ENCODE measurements at regions not wholly inside any gene's neighbourhood (a gene's known extent, or its start where the extent isn't known, plus 50 kb on each side); places are given as distances from the start of the nearest gene placed in this dataset.

GRCh38 chr1:118773656-118774055, 214.5 kb downstream of the TBX15 start:
- H3K36me3 ChIP-seq: no peaks in the 10 kb centered on the region
- H3K4me3 ChIP-seq: no peak overlapping the region
- no peak for DNase-seq
- no peaks in the 10 kb centered on the region for H3K4me1 ChIP-seq
- no peaks in the 10 kb centered on the region for H3K9me3 ChIP-seq
- no peak for TF ChIP-seq POLR2A (IDR thresholded peaks at IDR 0.05)
- TF ChIP-seq CTCF (IDR thresholded peaks at IDR 0.05): no peak
- H3K27me3 ChIP-seq: no peaks in the 10 kb centered on the region
- no peak overlapping the region for H3K27ac ChIP-seq

- no peak for DNase-seq
- Histone ChIP-seq H3K36me3 (no peaks in the 10 kb centered on the region), H3K4me3 (no peak overlapping the region), H3K9me3 (no peaks in the 10 kb centered on the region), H3K4me1 (no peaks in the 10 kb centered on the region), H3K27ac (no peak overlapping the region), H3K27me3 (no peaks in the 10 kb centered on the region)
- no peak for TF ChIP-seq CTCF (IDR thresholded peaks at IDR 0.05)
- TF ChIP-seq POLR2A (IDR thresholded peaks at IDR 0.05): no peak
Measured at GRCh38 chr1:118767971-118768370, 220.2 kb downstream of the TBX15 start.

GRCh38 chr1:118753976-118754375, 234.2 kb downstream of the TBX15 start:
- no peak for TF ChIP-seq POLR2A (IDR thresholded peaks at IDR 0.05)
- TF ChIP-seq CTCF (IDR thresholded peaks at IDR 0.05): no peak
- Histone ChIP-seq H3K27ac (no peak overlapping the region), H3K9me3 (no peaks in the 10 kb centered on the region), H3K36me3 (no peaks in the 10 kb centered on the region), H3K27me3 (no peaks in the 10 kb centered on the region), H3K4me3 (no peak overlapping the region), H3K4me1 (no peaks in the 10 kb centered on the region)
- DNase-seq: no peak

GRCh38 chr1:118751166-118751565, 237.0 kb downstream of the TBX15 start:
- Histone ChIP-seq H3K9me3 (no peaks in the 10 kb centered on the region), H3K4me1 (no peaks in the 10 kb centered on the region), H3K27me3 (no peaks in the 10 kb centered on the region), H3K27ac (no peak overlapping the region), H3K4me3 (no peak overlapping the region), H3K36me3 (no peaks in the 10 kb centered on the region)
- TF ChIP-seq CTCF (IDR thresholded peaks at IDR 0.05) (no peak), POLR2A (IDR thresholded peaks at IDR 0.05) (no peak)
- DNase-seq: no peak

- no peak for TF ChIP-seq CTCF (IDR thresholded peaks at IDR 0.05)
- no peak for TF ChIP-seq POLR2A (IDR thresholded peaks at IDR 0.05)
- Histone ChIP-seq H3K4me3 (no peak overlapping the region), H3K4me1 (no peaks in the 10 kb centered on the region), H3K27ac (no peak overlapping the region), H3K27me3 (no peaks in the 10 kb centered on the region), H3K36me3 (no peaks in the 10 kb centered on the region), H3K9me3 (no peaks in the 10 kb centered on the region)
- no peak for DNase-seq
Measured at GRCh38 chr1:118744420-118744819, 243.7 kb downstream of the TBX15 start.

GRCh38 chr1:118739501-118739900, 248.6 kb downstream of the TBX15 start:
- H3K27me3 ChIP-seq: no peaks in the 10 kb centered on the region

More at GRCh38 chr1:118739501-118739900, 248.6 kb downstream of the TBX15 start:
- Histone ChIP-seq H3K36me3 (no peaks in the 10 kb centered on the region), H3K4me1 (no peaks in the 10 kb centered on the region), H3K27ac (no peak overlapping the region), H3K4me3 (no peak overlapping the region), H3K9me3 (no peaks in the 10 kb centered on the region)
- no peak for DNase-seq
- TF ChIP-seq CTCF (IDR thresholded peaks at IDR 0.05) (no peak), POLR2A (IDR thresholded peaks at IDR 0.05) (no peak)
